Sigmoid colon (tissue), 6 donors: ENCODE measurements at regions not wholly inside any gene's neighbourhood (a gene's known extent, or its start where the extent isn't known, plus 50 kb on each side); places are given as distances from the start of the nearest gene placed in this dataset.

Source experiments
- DNase-seq: peaks from one replicate; pipeline ENCODE4 v3.0.0-alpha.2; 2019
- H3K27ac ChIP-seq, 4 donors: fragments of 200-600 bp; sonication (generic); one replicate each; pipeline ENCODE4 v1.5.1; 2016 to 2019; ENCODE audit warnings: mild to moderate bottlenecking in 1 of 4
- H3K27me3 ChIP-seq, 3 donors: fragments of 200-600 bp; sonication (generic); one replicate each; pipeline ENCODE4 v1.5.1; 2019; ENCODE audit warnings: mild to moderate bottlenecking in 1 of 3
- H3K36me3 ChIP-seq, 4 donors: fragments of 200-600 bp; sonication (generic); one replicate each; pipeline ENCODE4 v1.5.1; 2016 to 2019
- H3K4me1 ChIP-seq, 4 donors: fragments of 200-600 bp; sonication (generic); one replicate each; pipeline ENCODE4 v1.5.1; 2017 to 2019
- H3K4me3 ChIP-seq, 4 donors: fragments of 200-600 bp; sonication (generic); one replicate each; pipeline ENCODE4 v1.5.1; 2017 to 2019; ENCODE audit warnings: mild to moderate bottlenecking in 2 of 4, moderate library complexity in 1 of 4
- H3K9me3 ChIP-seq, 4 donors: fragments of 200-600 bp in 3 of 4; sonication (generic) in 3 of 4; one replicate each; pipeline versions ENCODE4 v1.5.1 to v1.6.1; 2013 to 2019
- CTCF ChIP-seq, 4 experiments: fragments of 450-650 bp in 3 of 4; fragments of 200-600 bp in 1 of 4; IDR thresholded peaks; one replicate each; pipeline ENCODE4 v1.5.1; 2016 to 2019; ENCODE audit warnings: antibody characterized with exemption in 4 of 4, mild to moderate bottlenecking in 3 of 4, moderate library complexity in 2 of 4
- EP300 ChIP-seq, 4 donors: sonication (generic); formaldehyde crosslinking; IDR thresholded peaks; one replicate each; pipeline ENCODE4 v1.6.1; 2017; ENCODE audit warnings: antibody characterized with exemption in 4 of 4
- POLR2A ChIP-seq, 2 donors: fragments of 450-650 bp; IDR thresholded peaks; one replicate each; pipeline ENCODE4 v1.6.1; 2016; ENCODE audit warnings: antibody characterized with exemption in 2 of 2, mild to moderate bottlenecking in 2 of 2, moderate library complexity in 2 of 2
- POLR2AphosphoS5 ChIP-seq, 4 donors: sonication (generic); formaldehyde crosslinking; IDR thresholded peaks; one replicate each; pipeline ENCODE4 v1.6.1; 2017; ENCODE audit warnings: antibody characterized with exemption in 4 of 4
- WGBS, 2 donors: extraction: QIAGEN DNeasy Blood & Tissue Kit; methylation state at CpG; one replicate each; pipeline ENCODE4 v1.1.7; 2013; 5-methylcytosine and 5-hydroxymethylcytosine counted together
- intact Hi-C: fragments of 100-400 bp; cut with DNase I; formaldehyde crosslinking; loops from one replicate; pipeline ENCODE4 v1.15.1; 2023
- donor health status: healthy with polysubstance abuse.
- donor health status: healthy.

DNA sequence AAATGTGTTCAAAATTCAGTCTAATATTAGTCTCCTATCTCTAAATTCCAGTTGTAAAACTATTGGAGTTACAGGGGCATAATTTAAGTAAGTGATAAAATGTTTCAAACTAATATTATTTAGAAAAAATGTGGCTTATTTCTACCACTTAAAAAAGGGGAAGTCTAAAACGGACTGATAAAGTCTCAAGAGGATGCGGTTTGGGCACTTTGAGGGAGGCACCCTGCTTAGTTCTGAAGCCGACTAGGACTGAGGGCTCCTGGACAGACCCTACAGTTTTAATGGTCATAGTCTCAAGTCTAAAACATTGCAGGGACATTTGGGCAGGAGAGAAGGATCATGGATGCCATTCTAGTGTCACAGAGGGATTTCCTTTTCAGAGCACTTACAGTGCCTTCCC is 566.3 kb downstream of the NR2F2 start:
- DNase-seq = no peak
- Histone ChIP-seq H3K4me3 (no peak overlapping the region), H3K27ac (no peak overlapping the region), H3K36me3 (no peaks in the 10 kb centered on the region), H3K4me1 (no peaks in the 10 kb centered on the region), H3K9me3 (no peaks in the 10 kb centered on the region), H3K27me3 (no peaks in the 10 kb centered on the region)
- 32 to 79% methylated on average over 3 of the region's 3 CpGs for WGBS, 2 donors
- intact Hi-C loops = no loop called here
- TF ChIP-seq EP300 (IDR thresholded peaks at IDR 0.05) (no peak), CTCF (IDR thresholded peaks at IDR 0.05) (no peak), POLR2A (IDR thresholded peaks at IDR 0.05) (no peak), POLR2AphosphoS5 (IDR thresholded peaks at IDR 0.05) (no peak)

DNA sequence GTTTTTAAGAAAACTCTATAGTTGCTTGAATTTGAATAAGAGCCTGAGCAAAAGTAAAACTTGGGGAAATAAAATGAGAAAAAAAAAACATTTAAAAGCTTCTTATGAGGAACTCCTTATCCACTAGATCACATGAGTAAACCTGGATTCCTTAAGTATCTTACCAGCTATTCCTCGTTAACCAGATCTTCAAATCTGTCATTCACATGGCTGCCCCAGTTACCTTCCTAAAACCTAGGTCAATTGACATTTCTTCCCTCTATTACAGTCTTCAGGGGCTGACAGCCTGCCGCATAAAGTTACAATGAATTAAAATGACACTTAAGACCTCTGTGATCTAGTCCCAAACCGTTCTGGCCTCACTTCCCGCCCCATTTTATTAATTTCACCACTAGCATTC is 583.6 kb downstream of the NR2F2 start:
- H3K27me3 ChIP-seq = no peaks in the 10 kb centered on the region
- WGBS, 2 donors = 89 to 91% methylated on average over 4 of the region's 4 CpGs
- intact Hi-C loops = no loop called here
- no peak overlapping the region for H3K4me3 ChIP-seq
- peaks cover 0 to 9% (median 2%) of the 10 kb centered on the region in 4 donors for H3K9me3 ChIP-seq
- H3K27ac ChIP-seq = no peak overlapping the region
- no peak for TF ChIP-seq CTCF (IDR thresholded peaks at IDR 0.05)
- no peak for TF ChIP-seq POLR2AphosphoS5 (IDR thresholded peaks at IDR 0.05)
- TF ChIP-seq EP300 (IDR thresholded peaks at IDR 0.05) = no peak
- no peak for TF ChIP-seq POLR2A (IDR thresholded peaks at IDR 0.05)
- no peaks in the 10 kb centered on the region for H3K4me1 ChIP-seq
- DNase-seq = no peak
- no peaks in the 10 kb centered on the region for H3K36me3 ChIP-seq

GRCh38 chr15:96916750-96917149 is 586.2 kb downstream of the NR2F2 start:
- H3K27me3 ChIP-seq = no peaks in the 10 kb centered on the region
- 62 to 81% methylated on average over 2 of the region's 2 CpGs for WGBS, 2 donors
- no peak overlapping the region for H3K27ac ChIP-seq
- H3K4me1 ChIP-seq = no peaks in the 10 kb centered on the region
- H3K36me3 ChIP-seq = no peaks in the 10 kb centered on the region
- peaks cover 0 to 9% (median 2%) of the 10 kb centered on the region in 4 donors for H3K9me3 ChIP-seq
- no peak for DNase-seq
- TF ChIP-seq POLR2A (IDR thresholded peaks at IDR 0.05) (no peak), EP300 (IDR thresholded peaks at IDR 0.05) (no peak), CTCF (IDR thresholded peaks at IDR 0.05) (no peak), POLR2AphosphoS5 (IDR thresholded peaks at IDR 0.05) (no peak)
- H3K4me3 ChIP-seq = no peak overlapping the region
- intact Hi-C loops = no loop called here

DNA sequence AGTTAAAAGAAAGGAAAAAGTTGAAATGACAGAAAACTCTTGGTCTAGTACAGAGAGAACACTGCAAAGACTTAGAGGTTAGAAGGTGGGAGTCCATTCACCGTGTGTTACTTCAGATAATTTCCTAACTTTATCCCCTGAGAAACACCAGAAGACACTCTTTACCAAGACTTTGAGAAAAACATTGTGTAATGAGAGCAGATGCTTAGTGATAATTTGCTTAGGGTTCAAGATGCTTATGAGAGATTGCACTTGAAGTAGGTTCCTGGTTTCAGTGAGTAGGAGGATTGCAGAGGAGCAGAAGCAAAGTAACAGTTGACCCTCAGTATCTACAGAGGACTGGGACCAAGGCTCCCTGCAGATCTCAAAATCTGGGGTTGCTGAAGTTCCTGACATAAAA is 594.1 kb downstream of the NR2F2 start:
- no peak overlapping the region for H3K27ac ChIP-seq
- WGBS, 2 donors = 0% methylated on average over 1 of the region's 1 CpG
- intact Hi-C loops = no loop called here
- no peaks in the 10 kb centered on the region for H3K9me3 ChIP-seq
- TF ChIP-seq POLR2AphosphoS5 (IDR thresholded peaks at IDR 0.05) (no peak), CTCF (IDR thresholded peaks at IDR 0.05) (no peak), EP300 (IDR thresholded peaks at IDR 0.05) (no peak), POLR2A (IDR thresholded peaks at IDR 0.05) (no peak)
- H3K4me1 ChIP-seq = no peaks in the 10 kb centered on the region
- no peak for DNase-seq
- H3K27me3 ChIP-seq = no peaks in the 10 kb centered on the region
- H3K36me3 ChIP-seq = no peaks in the 10 kb centered on the region
- H3K4me3 ChIP-seq = no peak overlapping the region
